ENCODE measurements at regions not wholly inside any gene's neighbourhood (a gene's known extent, or its start where the extent isn't known, plus 50 kb on each side); places are given as distances from the start of the nearest gene placed in this dataset.

DNA sequence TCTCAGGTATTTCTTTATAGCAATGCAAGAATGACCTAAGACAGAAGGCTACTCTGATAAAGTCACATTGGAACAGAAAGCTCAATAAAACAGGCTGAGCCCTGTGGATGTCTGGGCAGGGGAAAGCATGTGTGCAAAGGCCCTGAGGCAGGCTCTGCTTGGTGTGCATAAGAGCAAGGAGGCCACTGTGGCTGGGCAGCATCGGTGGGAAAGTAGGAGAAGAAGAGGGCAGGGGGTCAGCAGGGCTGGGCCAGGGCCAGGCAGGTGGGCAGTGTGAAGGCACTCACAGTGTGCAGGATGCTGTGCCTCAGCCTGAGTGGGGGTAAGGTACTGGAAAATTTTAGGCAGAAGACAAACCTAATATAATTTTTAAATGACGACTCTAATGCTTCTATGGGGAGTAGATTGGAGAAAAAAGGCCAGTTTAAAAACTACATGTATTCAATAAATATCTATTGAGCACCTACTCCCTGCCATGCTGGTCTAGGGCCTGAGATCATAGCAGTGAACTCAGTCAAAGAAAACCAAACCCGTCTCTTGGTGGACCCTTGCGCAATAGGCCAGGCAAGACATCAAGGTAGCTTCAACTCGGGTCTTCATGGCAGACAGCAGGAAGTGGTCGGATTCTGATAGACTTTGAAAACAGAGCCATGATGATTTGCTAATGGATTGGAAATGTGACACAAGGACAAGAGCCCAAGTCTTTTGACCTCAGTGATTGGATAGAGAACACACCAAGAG lies 572.3 kb downstream of the TCERG1L start:
- TF ChIP-seq, protein P1, sequence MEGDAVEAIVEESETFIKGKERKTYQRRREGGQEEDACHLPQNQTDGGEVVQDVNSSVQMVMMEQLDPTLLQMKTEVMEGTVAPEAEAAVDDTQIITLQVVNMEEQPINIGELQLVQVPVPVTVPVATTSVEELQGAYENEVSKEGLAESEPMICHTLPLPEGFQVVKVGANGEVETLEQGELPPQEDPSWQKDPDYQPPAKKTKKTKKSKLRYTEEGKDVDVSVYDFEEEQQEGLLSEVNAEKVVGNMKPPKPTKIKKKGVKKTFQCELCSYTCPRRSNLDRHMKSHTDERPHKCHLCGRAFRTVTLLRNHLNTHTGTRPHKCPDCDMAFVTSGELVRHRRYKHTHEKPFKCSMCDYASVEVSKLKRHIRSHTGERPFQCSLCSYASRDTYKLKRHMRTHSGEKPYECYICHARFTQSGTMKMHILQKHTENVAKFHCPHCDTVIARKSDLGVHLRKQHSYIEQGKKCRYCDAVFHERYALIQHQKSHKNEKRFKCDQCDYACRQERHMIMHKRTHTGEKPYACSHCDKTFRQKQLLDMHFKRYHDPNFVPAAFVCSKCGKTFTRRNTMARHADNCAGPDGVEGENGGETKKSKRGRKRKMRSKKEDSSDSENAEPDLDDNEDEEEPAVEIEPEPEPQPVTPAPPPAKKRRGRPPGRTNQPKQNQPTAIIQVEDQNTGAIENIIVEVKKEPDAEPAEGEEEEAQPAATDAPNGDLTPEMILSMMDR (IDR thresholded peaks at IDR 0.05; ENCODE audit: insufficient read depth, low read length): no peak
- TF ChIP-seq SPI1 (IDR thresholded peaks at IDR 0.05; ENCODE audit: borderline replicate concordance, low read depth): no peak
- no peak for TF ChIP-seq POLR2AphosphoS5 (IDR thresholded peaks at IDR 0.05; ENCODE audit: low read depth)
- TF ChIP-seq GABPA (IDR thresholded peaks at IDR 0.05; ENCODE audit: low read depth): no peak
- TF ChIP-seq, protein P2, sequence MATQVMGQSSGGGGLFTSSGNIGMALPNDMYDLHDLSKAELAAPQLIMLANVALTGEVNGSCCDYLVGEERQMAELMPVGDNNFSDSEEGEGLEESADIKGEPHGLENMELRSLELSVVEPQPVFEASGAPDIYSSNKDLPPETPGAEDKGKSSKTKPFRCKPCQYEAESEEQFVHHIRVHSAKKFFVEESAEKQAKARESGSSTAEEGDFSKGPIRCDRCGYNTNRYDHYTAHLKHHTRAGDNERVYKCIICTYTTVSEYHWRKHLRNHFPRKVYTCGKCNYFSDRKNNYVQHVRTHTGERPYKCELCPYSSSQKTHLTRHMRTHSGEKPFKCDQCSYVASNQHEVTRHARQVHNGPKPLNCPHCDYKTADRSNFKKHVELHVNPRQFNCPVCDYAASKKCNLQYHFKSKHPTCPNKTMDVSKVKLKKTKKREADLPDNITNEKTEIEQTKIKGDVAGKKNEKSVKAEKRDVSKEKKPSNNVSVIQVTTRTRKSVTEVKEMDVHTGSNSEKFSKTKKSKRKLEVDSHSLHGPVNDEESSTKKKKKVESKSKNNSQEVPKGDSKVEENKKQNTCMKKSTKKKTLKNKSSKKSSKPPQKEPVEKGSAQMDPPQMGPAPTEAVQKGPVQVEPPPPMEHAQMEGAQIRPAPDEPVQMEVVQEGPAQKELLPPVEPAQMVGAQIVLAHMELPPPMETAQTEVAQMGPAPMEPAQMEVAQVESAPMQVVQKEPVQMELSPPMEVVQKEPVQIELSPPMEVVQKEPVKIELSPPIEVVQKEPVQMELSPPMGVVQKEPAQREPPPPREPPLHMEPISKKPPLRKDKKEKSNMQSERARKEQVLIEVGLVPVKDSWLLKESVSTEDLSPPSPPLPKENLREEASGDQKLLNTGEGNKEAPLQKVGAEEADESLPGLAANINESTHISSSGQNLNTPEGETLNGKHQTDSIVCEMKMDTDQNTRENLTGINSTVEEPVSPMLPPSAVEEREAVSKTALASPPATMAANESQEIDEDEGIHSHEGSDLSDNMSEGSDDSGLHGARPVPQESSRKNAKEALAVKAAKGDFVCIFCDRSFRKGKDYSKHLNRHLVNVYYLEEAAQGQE (IDR thresholded peaks at IDR 0.05; ENCODE audit: insufficient replicate concordance, low read depth): no peak
